Amniotic stem cell (primary cell): ENCODE measurements at regions not wholly inside any gene's neighbourhood (a gene's known extent, or its start where the extent isn't known, plus 50 kb on each side); places are given as distances from the start of the nearest gene placed in this dataset.

ENCODE experiments used
- DNase-seq: peaks from one replicate; lab custom pipeline; 2025; lab: John Stamatoyannopoulos, UW

GRCh38 chr15:47620960-47621681 lies 96.2 kb upstream of the SEMA6D start:
- no peak for DNase-seq

- DNase-seq: no peak
Measured at GRCh38 chr15:47622055-47622454, 95.2 kb upstream of the SEMA6D start.

GRCh38 chr15:47624503-47624902 lies 92.8 kb upstream of the SEMA6D start:
- no peak for DNase-seq

GRCh38 chr15:47639042-47639441 lies 78.3 kb upstream of the SEMA6D start:
- DNase-seq: no peak

- no peak for DNase-seq
Measured at GRCh38 chr15:47640079-47640478, 77.2 kb upstream of the SEMA6D start.

- DNase-seq: no peak
Measured at GRCh38 chr15:47640901-47641300, 76.4 kb upstream of the SEMA6D start.

GRCh38 chr15:47644722-47645121 lies 72.6 kb upstream of the SEMA6D start:
- no peak for DNase-seq

- no peak for DNase-seq
Measured at GRCh38 chr15:47650564-47650963, 66.7 kb upstream of the SEMA6D start.

- DNase-seq: no peak
Measured at GRCh38 chr15:47652328-47652727, 65.0 kb upstream of the SEMA6D start.

- no peak for DNase-seq
Measured at GRCh38 chr15:47652844-47653243, 64.5 kb upstream of the SEMA6D start.

- DNase-seq: no peak
Measured at GRCh38 chr15:47661661-47662180, 55.6 kb upstream of the SEMA6D start.

- DNase-seq: no peak
Measured at GRCh38 chr15:47663101-47663500, 54.2 kb upstream of the SEMA6D start.
